HG03025 (cell line): ENCODE measurements at regions not wholly inside any gene's neighbourhood (a gene's known extent, or its start where the extent isn't known, plus 50 kb on each side); places are given as distances from the start of the nearest gene placed in this dataset.

Experiments used
- ATAC-seq: cut with Tn5 transposase; IDR thresholded peaks from one replicate; pipeline ENCODE4 v1.9.1; 2021; ENCODE audit warnings: mild to moderate bottlenecking, moderate library complexity; ENCODE audit not compliant: unreplicated experiment, low FRiP score

DNA sequence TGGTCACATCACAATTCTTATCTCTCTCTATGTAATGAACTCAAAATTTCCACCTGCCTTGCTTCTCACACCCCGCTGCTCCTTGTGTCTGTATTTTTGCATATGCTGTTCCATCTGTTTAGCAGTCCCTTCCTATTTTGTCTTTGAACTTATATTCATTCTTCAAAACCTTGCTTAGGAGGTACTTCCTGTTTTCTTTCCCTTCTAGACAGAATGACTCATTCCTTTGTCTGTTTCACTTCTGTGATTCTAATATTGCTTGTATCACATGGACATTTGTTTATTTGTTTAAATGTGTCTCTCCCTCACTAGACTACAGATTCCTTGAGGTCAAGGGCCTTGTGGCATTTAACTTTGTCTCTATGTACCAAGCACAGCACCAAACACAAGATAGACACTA is 424.2 kb downstream of the ETNK1 start:
- no peak for ATAC-seq

GRCh38 chr12:23055004-23055403 is 430.0 kb downstream of the ETNK1 start:
- ATAC-seq: no peak

- ATAC-seq: no peak
These were observed 432.6 kb downstream of the ETNK1 start for GRCh38 chr12:23057571-23057970.

DNA sequence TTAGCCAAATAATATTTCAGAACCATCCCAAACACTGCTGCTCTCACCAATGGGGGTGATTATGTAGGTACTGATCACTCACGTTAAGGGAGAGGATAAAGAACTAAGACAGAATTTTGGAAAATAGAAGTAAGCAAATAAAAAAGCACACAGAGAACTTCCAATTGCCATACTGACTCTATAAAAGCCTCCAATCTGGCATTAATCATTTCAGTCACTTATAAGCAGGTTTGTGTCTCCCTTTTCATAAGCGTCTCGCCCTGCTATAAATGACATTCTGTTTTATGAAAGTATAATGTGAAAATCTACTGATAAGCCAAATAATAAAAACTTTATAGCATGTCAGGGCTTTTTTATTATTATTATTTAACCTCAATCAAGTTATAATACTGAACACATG is 435.2 kb downstream of the ETNK1 start:
- ATAC-seq: no peak

DNA sequence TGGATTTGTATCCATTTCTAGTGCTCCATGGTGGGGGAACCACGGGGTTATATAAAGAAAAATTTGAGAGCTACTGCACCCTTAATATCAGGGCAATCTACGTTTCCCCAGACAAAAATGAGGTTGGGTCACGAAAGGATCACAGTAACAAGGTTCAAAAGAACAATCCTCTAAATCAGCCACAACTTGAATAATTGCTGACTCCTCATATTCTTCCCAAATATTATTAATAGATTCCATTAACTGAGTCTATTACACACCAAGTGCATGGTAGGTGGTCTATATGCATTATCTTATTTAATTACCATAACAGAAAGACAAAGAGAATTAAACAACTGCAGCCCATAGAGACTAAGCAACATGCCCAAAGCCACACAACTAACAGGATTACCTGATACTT is 438.2 kb downstream of the ETNK1 start:
- ATAC-seq: no peak

GRCh38 chr12:23066095-23066494 is 441.1 kb downstream of the ETNK1 start:
- no peak for ATAC-seq

GRCh38 chr12:23083267-23083666 is 458.3 kb downstream of the ETNK1 start:
- ATAC-seq: no peak

DNA sequence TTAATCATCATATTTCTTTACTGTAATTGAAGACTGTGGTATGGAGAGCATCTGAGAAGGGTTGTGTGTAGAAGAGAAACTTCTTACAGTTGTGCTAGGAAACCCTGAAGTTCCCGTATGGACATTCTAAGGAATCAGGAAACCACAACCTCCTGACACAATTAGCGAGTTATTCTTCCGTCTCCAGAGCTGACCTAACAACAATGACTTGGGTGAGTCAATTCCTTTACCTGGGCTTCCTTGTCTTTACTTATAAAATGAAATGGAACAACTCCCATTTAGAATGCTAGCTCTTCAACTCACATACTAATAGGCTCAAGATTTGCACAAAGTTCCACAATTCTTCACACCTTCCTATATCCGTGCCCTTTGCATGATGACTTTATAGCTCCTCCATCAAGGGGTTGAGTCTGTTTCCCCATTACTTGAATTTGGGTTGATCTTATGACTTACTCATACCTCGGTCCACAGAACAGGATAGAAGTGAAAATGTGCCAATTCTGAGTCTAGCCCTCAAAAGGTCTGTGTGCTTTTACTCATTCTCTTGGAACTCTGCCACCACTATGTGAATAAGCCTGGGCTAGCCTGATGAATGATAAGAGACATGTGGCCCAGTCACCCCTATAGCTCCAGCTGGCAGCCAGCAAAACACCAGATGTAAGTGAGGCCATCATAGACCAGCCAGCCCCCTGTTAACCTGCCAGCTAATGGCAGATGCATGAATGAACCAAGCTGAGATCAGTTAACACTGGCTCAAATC is 459.4 kb downstream of the ETNK1 start:
- ATAC-seq: no peak

DNA sequence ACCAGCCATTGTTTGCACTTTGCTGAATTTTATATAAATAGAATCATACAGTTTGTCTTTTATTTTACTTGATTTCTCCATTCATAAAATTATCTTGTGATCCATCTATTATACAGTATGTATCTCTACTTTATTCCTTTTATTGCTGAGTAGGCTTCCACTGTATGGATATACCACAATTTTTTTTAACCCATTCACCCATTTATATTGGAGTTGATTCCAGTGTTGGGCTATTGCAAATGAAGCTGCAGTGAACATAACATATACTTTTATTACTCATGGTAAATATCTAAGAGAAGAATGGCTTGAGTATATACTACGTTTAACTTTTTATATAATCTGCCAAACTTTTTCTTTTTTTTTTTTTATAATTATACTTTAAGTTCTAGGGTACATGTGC is 463.6 kb downstream of the ETNK1 start:
- no peak for ATAC-seq

DNA sequence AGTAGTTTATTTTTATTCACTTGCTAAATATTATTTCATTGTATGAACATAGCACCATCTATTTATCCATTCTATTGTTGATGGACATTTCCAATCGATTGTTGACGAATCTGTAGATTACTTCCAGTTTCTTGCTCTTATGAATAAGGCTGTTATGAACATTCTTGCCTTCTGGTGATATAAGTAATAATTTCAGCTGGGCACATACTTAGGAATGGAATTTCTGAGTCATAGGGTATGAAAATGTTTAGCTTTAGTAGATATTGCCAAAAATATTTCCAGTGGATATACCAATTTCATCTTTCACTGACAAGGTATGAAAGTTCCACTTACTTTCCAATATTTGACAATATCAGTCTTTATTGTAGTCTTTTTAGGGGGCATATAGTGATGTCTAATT is 468.5 kb downstream of the ETNK1 start:
- no peak for ATAC-seq

DNA sequence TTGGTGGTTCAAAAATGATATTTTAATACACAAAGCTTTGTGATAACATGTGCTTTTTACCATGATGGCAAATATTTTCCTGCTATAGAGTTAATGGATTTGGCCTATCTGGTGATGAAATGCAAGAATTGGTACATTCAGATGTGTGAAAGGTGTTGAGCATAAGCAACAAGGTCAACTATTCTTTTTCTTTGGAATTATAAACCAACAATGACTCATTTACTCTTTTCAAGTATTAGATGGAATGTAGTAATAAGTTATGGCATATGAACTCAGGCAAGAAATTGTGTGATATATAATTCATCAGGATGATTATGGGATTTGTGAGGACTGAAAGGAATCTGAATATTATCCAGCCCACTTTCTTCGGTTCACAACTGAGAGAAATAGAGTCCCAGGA is 471.4 kb downstream of the ETNK1 start:
- ATAC-seq: no peak

GRCh38 chr12:23098110-23098509 is 473.1 kb downstream of the ETNK1 start:
- no peak for ATAC-seq

- no peak for ATAC-seq
These were observed 473.5 kb downstream of the ETNK1 start for GRCh38 chr12:23098517-23098916.

DNA sequence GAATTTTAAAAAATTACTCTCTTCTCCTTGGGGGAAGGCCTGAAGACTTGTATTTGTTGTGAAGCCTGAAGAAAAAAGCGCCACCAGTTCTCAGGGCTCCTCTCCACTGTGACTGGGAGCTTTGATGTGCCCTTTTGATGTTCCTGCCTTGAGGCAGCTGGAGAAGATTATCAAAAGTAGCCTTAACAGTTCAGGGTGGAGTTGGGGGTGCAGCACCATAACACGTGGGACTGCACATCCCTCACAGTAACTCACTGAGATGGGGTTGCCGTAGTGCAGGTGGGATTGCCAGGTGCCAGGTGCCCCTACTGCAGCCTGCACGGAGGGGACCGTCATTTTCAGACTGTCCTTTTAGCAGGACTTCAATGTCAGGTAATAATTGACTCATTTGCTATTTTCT is 474.1 kb downstream of the ETNK1 start:
- no peak for ATAC-seq

DNA sequence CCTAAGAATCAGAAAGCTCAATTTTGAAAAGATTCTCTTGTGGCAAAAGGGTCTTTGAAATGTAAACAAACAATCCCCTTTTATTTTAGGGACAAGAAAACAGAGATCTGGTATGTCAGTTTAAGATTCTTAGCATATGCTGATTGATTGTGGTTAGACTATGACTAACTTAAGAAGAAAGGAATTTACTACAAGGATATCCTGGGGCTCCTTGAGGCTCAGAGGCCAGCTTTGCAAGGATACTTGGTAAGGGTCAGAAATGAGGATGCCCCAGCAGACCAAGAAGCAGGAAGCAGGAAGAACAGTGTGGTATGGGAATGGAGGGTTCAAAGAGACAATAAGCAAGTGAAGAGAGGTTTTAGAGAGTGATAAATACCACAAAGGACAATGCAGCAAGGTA is 474.6 kb downstream of the ETNK1 start:
- ATAC-seq: no peak

- ATAC-seq: no peak
These were observed 484.0 kb downstream of the ETNK1 start for GRCh38 chr12:23108957-23109356.

DNA sequence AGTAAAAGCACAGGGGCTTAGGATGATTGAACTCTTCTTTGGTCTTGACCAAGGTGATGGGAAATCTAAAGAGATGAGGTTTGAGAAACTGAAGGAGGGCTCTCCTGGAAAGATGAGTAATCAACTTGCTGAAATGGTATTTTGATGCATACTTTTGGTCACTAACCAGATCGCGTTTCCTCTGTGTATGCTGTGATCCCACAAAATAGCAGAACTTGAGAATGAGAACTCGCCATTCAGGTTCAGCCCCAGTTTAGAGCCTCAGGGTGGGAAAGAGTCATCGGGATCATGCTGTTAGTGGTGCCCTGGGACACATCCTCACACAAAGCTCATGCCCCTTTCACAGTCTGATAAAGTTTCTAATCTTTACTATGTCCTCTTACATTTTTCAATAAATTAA is 488.8 kb downstream of the ETNK1 start:
- no peak for ATAC-seq

- no peak for ATAC-seq
These were observed 491.0 kb downstream of the ETNK1 start for GRCh38 chr12:23115984-23116383.

- no peak for ATAC-seq
These were observed 501.8 kb downstream of the ETNK1 start for GRCh38 chr12:23126794-23127193.

- no peak for ATAC-seq
These were observed 502.7 kb downstream of the ETNK1 start for GRCh38 chr12:23127701-23128100.

DNA sequence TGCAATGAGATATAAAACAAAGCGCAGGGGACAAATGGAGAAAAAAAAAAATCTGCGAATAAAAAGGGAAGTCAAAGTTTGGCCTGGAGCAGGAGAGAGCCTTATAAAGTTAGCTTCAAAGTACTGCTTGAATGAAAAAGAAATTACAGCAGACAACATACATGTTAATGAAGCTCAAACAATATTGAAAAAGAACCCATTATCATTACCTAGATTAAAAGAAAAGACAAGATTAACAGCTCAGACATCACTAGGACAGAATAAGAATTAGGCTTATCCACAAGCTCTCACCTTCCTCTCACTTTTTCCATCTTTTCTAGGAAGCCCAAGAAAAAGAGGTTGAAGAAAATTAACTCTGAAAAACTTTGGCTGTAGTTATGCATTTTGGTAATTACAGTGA is 503.5 kb downstream of the ETNK1 start:
- ATAC-seq: no peak

DNA sequence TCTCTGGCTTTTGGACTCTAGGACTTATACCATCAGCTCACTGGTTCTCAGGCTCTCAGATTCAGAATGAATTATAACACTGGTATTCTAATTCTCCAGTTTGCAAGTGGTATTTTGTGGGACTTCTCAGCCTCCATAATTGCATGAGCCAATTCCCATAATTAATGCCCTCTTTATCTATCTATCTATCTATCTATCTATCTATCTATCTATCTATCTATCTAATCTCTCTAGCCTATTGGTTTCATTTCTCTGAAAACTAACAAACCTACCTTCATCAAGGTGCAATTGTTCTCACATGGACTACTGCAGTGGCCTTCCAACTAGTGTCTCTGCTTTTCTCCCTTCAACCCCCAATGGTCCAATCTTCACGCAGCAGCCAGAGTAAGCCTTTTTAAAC is 507.4 kb downstream of the ETNK1 start:
- no peak for ATAC-seq

DNA sequence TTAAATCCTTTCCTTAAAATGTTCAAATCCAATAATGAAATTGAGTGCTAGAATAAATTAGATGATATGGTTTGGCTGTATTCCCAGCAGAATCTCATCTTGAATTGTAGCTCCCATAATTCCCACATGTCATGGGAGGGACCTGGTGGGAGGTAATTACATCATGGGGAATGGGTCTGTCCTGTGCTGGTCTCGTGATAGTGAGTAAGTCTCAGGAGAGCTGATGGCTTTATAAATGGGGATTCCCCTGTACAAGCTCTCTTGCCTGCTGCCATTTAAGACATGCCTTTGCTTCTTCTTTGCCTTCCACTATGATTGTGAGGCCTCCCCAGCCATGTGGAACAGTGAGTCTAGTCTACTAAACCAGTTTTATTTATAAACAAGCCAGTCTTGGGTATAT is 508.5 kb downstream of the ETNK1 start:
- no peak for ATAC-seq
